BLaER1 treated with 17β-estradiol and CSF1 and Interleukin-3, amounts not matched to agents 10 nM and 100 nM (cell line): ENCODE measurements at regions not wholly inside any gene's neighbourhood (a gene's known extent, or its start where the extent isn't known, plus 50 kb on each side); places are given as distances from the start of the nearest gene placed in this dataset.

ENCODE experiments used
- H3K27ac ChIP-seq, 11 experiments: shearing (Covaris generic); formaldehyde crosslinking; 2 replicates each; pipeline ENCODE4 v1.8.1; 2022
- H3K27me3 ChIP-seq, 11 experiments: shearing (Covaris generic); formaldehyde crosslinking; 2 replicates each; pipeline ENCODE4 v1.8.1; 2022
- H3K36me3 ChIP-seq, 11 experiments: shearing (Covaris generic); formaldehyde crosslinking; 2 replicates each; pipeline ENCODE4 v1.8.1; 2022
- H3K4me1 ChIP-seq, 10 experiments: shearing (Covaris generic); formaldehyde crosslinking; 2 replicates each; pipeline ENCODE4 v1.8.1; 2022
- H3K4me2 ChIP-seq, 11 experiments: shearing (Covaris generic); formaldehyde crosslinking; 2 replicates each; pipeline ENCODE4 v1.8.1; 2022
- H3K4me3 ChIP-seq, 10 experiments: shearing (Covaris generic); formaldehyde crosslinking; 2 replicates each; pipeline ENCODE4 v1.8.1; 2022
- H3K9ac ChIP-seq, 11 experiments: shearing (Covaris generic); formaldehyde crosslinking; 2 replicates each; pipeline ENCODE4 v1.8.1; 2022
- H3K9me3 ChIP-seq, 11 experiments: shearing (Covaris generic); formaldehyde crosslinking; replicated peaks in 1 of 11; 2 replicates each; pipeline ENCODE4 v1.8.1; 2022
- H4K20me1 ChIP-seq, 11 experiments: shearing (Covaris generic); formaldehyde crosslinking; 2 replicates each; pipeline ENCODE4 v1.8.1; 2022
- Cebpa-rat ChIP-seq, 11 experiments: shearing (Covaris generic); IDR thresholded peaks; 2 replicates each; pipeline ENCODE4 v1.8.1; 2022

DNA sequence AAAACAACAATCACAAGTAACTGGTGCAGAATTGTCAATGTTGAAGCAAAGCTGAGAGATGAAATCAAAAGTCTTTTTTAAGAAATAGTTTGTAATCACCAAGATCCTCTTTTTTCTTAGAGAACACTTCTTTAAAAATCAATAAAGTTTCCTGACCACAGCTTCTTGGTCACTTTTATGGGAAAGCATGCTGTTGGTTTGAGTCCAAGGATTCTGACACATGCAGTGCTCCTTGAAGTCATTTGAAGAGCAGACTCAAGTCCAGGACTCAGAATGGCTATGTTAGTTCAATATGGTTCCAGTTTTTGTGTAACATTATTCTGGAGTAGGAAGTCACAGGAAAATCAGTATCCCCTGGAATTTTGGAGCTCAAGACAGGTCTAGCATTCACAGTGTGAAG is 480.6 kb downstream of the NR2F1-AS1 start:
- Histone ChIP-seq H3K4me3 (no peak overlapping the region), H3K36me3 (no peaks in the 10 kb centered on the region), H3K4me1 (0 out of 20 replicates have a peak, but pooled peaks cover 0 to 9% (median 0%) of the 10 kb centered on the region in 10 experiments), H4K20me1 (no peaks in the 10 kb centered on the region), H3K27ac (no peak overlapping the region), H3K9me3 (no peaks in the 10 kb centered on the region), H3K4me2 (no peak overlapping the region), H3K27me3 (no peaks in the 10 kb centered on the region), H3K9ac (no peak overlapping the region)
- TF ChIP-seq Cebpa-rat (IDR thresholded peaks at IDR 0.05): no peak

DNA sequence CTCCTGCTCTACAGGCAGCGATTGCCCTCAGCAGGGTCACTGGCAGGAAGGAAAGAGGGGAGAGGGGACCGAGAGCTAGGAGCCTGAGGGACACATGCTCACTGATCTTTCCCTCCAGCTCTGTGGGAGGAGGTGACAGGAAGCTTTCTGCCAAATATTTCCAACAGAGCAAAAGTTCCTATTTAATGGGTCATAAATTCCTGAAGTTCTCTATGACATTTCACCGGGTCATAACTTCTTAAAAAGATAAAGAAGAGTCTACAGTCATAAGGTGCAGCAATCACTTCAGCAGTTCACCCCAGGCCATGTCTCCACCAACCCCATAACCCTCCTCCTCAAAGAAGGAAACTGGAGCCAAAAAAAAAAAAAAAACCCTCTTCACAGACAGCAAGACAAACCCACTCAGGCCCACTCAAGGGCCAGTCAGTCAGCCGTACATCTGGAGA is 481.1 kb downstream of the NR2F1-AS1 start:
- no peaks in the 10 kb centered on the region for H3K9me3 ChIP-seq
- no peak for TF ChIP-seq Cebpa-rat (IDR thresholded peaks at IDR 0.05)
- H4K20me1 ChIP-seq: no peaks in the 10 kb centered on the region
- H3K9ac ChIP-seq: no peak overlapping the region
- 0 out of 20 replicates have a peak, but pooled peaks cover 0 to 9% (median 0%) of the 10 kb centered on the region in 10 experiments for H3K4me1 ChIP-seq
- H3K27me3 ChIP-seq: no peaks in the 10 kb centered on the region
- H3K4me2 ChIP-seq: no peak overlapping the region
- H3K36me3 ChIP-seq: no peaks in the 10 kb centered on the region
- no peak overlapping the region for H3K27ac ChIP-seq
- no peak overlapping the region for H3K4me3 ChIP-seq

- H3K4me2 ChIP-seq: no peak overlapping the region
- no peaks in the 10 kb centered on the region for H3K36me3 ChIP-seq
- H3K9me3 ChIP-seq: no peaks in the 10 kb centered on the region
- no peak overlapping the region for H3K27ac ChIP-seq
- no peak for TF ChIP-seq Cebpa-rat (IDR thresholded peaks at IDR 0.05)
- no peak overlapping the region for H3K4me3 ChIP-seq
- H3K9ac ChIP-seq: no peak overlapping the region
- no peaks in the 10 kb centered on the region for H3K27me3 ChIP-seq
- no peaks in the 10 kb centered on the region for H4K20me1 ChIP-seq
- 0 out of 20 replicates have a peak, but pooled peaks cover 0 to 9% (median 0%) of the 10 kb centered on the region in 10 experiments for H3K4me1 ChIP-seq
Observed at GRCh38 chr5:93096561-93096960, 484.5 kb downstream of the NR2F1-AS1 start.

DNA sequence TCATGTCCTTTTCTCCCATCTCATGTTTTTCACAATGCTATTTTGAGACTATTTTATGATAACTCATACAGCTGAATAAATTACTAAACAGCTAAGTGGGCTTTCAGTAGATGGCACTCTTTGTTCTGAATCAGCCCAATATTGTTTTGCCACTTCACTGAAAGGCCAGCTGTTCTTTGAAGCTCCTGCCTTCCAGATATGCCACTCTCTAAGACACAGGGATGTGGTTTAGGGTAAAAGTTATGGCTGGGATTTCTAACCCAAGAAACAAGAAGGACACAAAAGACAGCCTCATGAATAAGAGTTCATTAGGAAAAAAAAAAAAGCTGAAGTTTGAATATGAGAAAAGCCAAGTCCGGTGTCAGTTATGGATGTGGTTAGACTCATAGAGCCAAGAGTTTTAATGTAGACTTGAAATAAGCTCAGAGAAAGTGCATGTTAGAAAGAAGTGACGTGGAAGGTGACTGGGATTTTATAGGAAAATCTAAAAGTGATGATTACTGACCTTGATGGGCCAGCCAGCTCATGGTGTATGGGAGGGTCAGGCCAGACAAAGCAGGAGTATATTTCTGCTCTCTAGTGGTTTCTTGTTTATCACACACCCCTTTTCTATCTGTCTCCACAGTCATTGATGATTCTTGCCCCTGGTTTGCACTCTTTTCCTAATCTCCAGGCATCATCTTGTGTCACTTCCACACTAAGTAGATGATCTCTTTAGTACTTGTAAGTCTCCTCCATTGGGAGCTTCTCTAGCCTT is 488.5 kb downstream of the NR2F1-AS1 start:
- H3K36me3 ChIP-seq: no peaks in the 10 kb centered on the region
- no peak overlapping the region for H3K4me2 ChIP-seq
- no peaks in the 10 kb centered on the region for H3K9me3 ChIP-seq
- no peak overlapping the region for H3K4me3 ChIP-seq
- peaks cover 0 to 8% (median 3%) of the 10 kb centered on the region in 11 experiments; a peak in 8 of 22 replicates for H3K27me3 ChIP-seq
- TF ChIP-seq Cebpa-rat (IDR thresholded peaks at IDR 0.05): no peak
- H4K20me1 ChIP-seq: no peaks in the 10 kb centered on the region
- no peak overlapping the region for H3K9ac ChIP-seq
- no peaks in the 10 kb centered on the region for H3K4me1 ChIP-seq
- no peak overlapping the region for H3K27ac ChIP-seq

DNA sequence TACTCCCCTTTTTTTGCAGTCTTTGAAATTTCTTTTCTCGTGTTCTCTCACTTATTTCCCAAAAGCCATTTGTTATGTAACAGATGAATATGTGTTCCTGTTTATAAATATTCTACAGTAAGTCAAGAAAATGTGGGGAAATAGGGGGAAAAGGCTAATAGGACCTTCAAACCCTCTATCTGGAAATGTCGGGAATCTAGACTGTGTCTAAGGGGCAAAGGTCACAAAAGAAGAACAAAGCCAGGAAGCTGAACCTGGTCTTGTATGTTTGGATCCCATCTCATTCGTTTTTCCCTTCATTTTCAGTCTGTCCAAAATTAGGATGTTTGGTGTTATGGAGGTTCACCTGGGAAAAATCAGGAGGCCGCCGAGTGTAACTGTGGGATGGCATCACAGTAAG is 490.3 kb downstream of the NR2F1-AS1 start:
- Histone ChIP-seq H3K9ac (no peak overlapping the region), H3K4me2 (no peak overlapping the region)

GRCh38 chr5:93088592-93089389 is 492.2 kb downstream of the NR2F1-AS1 start:
- H3K4me3 ChIP-seq: no peak overlapping the region
- H3K9ac ChIP-seq: no peak overlapping the region
- no peaks in the 10 kb centered on the region for H4K20me1 ChIP-seq
- H3K27ac ChIP-seq: no peak overlapping the region
- H3K36me3 ChIP-seq: no peaks in the 10 kb centered on the region
- TF ChIP-seq Cebpa-rat (IDR thresholded peaks at IDR 0.05): no peak
- no peaks in the 10 kb centered on the region for H3K4me1 ChIP-seq
- H3K9me3 ChIP-seq: no peaks in the 10 kb centered on the region
- peaks cover 0 to 8% (median 3%) of the 10 kb centered on the region in 11 experiments; a peak in 8 of 22 replicates for H3K27me3 ChIP-seq
- no peak overlapping the region for H3K4me2 ChIP-seq

More for the DNA sequence above, 490.3 kb downstream of the NR2F1-AS1 start:
- Histone ChIP-seq H3K4me1 (no peaks in the 10 kb centered on the region), H4K20me1 (no peaks in the 10 kb centered on the region), H3K27ac (no peak overlapping the region), H3K36me3 (no peaks in the 10 kb centered on the region), H3K4me3 (no peak overlapping the region), H3K27me3 (peaks cover 0 to 8% (median 3%) of the 10 kb centered on the region in 11 experiments; a peak in 8 of 22 replicates), H3K9me3 (no peaks in the 10 kb centered on the region)
- no peak for TF ChIP-seq Cebpa-rat (IDR thresholded peaks at IDR 0.05)

DNA sequence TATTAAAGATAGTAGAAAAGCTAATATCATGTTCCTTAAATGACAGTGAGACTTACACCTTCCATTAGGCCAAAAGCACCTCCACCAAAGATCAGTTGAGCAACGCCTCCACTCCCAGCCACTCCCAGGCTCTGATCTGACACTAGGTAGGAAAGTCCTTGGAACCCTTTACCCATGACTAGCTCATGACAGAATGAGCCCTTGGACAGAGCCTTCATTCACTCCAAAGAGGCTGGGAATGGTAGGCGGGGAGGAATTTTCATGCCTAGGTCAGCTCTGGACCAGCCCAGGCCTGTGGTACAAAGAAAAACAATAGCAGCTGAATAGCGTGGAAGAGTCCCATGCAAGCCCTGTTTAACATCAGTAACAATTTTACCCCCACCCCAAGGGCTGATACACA is 493.7 kb downstream of the NR2F1-AS1 start:
- H4K20me1 ChIP-seq: no peaks in the 10 kb centered on the region
- no peak overlapping the region for H3K27ac ChIP-seq
- H3K27me3 ChIP-seq: peaks cover 0 to 8% (median 3%) of the 10 kb centered on the region in 11 experiments; a peak in 8 of 22 replicates
- no peak overlapping the region for H3K4me2 ChIP-seq
- H3K9ac ChIP-seq: no peak overlapping the region
- no peaks in the 10 kb centered on the region for H3K9me3 ChIP-seq
- no peaks in the 10 kb centered on the region for H3K36me3 ChIP-seq
- no peaks in the 10 kb centered on the region for H3K4me1 ChIP-seq
- TF ChIP-seq Cebpa-rat (IDR thresholded peaks at IDR 0.05): no peak
- no peak overlapping the region for H3K4me3 ChIP-seq

DNA sequence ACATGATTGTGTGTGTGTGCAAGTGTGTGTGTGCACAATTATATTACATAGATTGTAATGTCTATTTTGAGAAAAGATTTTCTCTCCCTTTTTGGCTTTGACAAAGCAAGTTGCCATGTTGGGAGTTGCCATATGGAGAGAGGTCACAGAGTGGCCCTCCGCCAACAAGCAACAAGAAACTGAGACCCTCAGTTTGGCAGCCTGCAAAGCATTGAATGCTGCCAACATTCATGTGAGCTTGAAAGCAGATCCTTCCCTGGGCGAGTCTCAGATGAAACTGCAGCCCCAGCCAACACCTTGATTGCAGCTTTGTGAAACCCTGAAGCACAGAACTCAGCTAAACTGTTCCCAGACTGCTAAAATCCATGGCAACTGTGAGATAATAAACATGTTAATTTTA is 498.0 kb downstream of the NR2F1-AS1 start:
- Histone ChIP-seq H3K36me3 (no peaks in the 10 kb centered on the region), H3K9me3 (no peaks in the 10 kb centered on the region), H3K27ac (no peak overlapping the region), H3K9ac (no peak overlapping the region), H3K4me3 (no peak overlapping the region), H3K4me1 (0 out of 20 replicates have a peak, but pooled peaks cover 0 to 4% (median 0%) of the 10 kb centered on the region in 10 experiments), H3K27me3 (no peaks in the 10 kb centered on the region), H4K20me1 (no peaks in the 10 kb centered on the region), H3K4me2 (no peak overlapping the region)
- TF ChIP-seq Cebpa-rat (IDR thresholded peaks at IDR 0.05): no peak

GRCh38 chr5:93079046-93079445 is 502.0 kb downstream of the NR2F1-AS1 start:
- H3K4me3 ChIP-seq: no peak overlapping the region

More at GRCh38 chr5:93079046-93079445, 502.0 kb downstream of the NR2F1-AS1 start:
- H3K9me3 ChIP-seq: no peaks in the 10 kb centered on the region
- H3K36me3 ChIP-seq: no peaks in the 10 kb centered on the region
- H3K4me2 ChIP-seq: no peak overlapping the region
- no peak for TF ChIP-seq Cebpa-rat (IDR thresholded peaks at IDR 0.05)
- H3K4me1 ChIP-seq: 0 out of 20 replicates have a peak, but pooled peaks cover 0 to 4% (median 0%) of the 10 kb centered on the region in 10 experiments
- no peak overlapping the region for H3K27ac ChIP-seq
- no peak overlapping the region for H3K9ac ChIP-seq
- H3K27me3 ChIP-seq: no peaks in the 10 kb centered on the region
- H4K20me1 ChIP-seq: no peaks in the 10 kb centered on the region
